NB4 (cell line): ENCODE measurements at regions not wholly inside any gene's neighbourhood (a gene's known extent, or its start where the extent isn't known, plus 50 kb on each side); places are given as distances from the start of the nearest gene placed in this dataset.

Source experiments
- CTCF ChIP-seq: IDR thresholded peaks from one replicate; pipeline ENCODE4 v1.5.1; 2012; ENCODE audit warnings: low read depth, low read length
- MAX ChIP-seq: IDR thresholded peaks from 2 replicates; pipeline ENCODE4 v1.6.1; 2011; ENCODE audit warnings: low read depth, low read length
- MYC ChIP-seq: IDR thresholded peaks from 2 replicates; pipeline ENCODE4 v1.6.1; 2011; ENCODE audit warnings: low read depth, low read length
- POLR2A ChIP-seq: IDR thresholded peaks from 2 replicates; pipeline ENCODE4 v1.6.1; 2011; ENCODE audit warnings: mild to moderate bottlenecking; ENCODE audit not compliant: insufficient read length; ENCODE audit errors: extremely low read depth

DNA sequence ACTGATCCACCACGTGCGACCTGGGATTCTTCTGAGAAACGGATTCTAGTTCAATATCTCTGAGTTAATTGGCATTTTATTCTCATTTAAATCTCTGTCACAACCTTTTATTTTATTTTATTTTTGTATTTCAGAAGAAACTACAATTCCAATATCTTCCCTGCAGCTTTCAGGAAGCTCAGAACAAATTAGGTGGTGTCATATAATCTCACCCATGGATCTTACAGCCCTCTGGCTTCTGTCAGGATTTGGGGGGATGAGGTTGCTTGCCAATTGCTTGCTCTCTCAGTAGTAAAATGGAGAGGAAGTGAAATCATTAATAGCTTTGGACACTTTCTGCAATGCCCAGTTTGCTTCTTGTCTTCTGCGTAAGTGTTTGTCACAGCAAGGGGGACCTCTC lies 205.4 kb downstream of the TLE3 start:
- TF ChIP-seq POLR2A (no peak), MAX (no peak), CTCF (no peak), MYC (no peak)
